Spleen (tissue), 11 donors: ENCODE measurements at regions not wholly inside any gene's neighbourhood (a gene's known extent, or its start where the extent isn't known, plus 50 kb on each side); places are given as distances from the start of the nearest gene placed in this dataset.

Experiments
- DNase-seq: peaks from one replicate; pipeline ENCODE4 v3.0.0-alpha.2; 2020
- H3K27ac ChIP-seq, 8 donors: fragments of 200-600 bp; sonication (generic) in 7 of 8; 1 replicate in 4 of 8; 2 replicates in 4 of 8; pipeline versions ENCODE4 v1.5.0 to v1.8.0; 2016 to 2021; ENCODE audit warnings: inconsistent platforms in 4 of 8, mild to moderate bottlenecking in 4 of 8, moderate library complexity in 1 of 8
- H3K27me3 ChIP-seq, 7 donors: fragments of 200-600 bp; sonication (generic) in 6 of 7; replicated peaks in 1 of 7; 1 replicate in 4 of 7; 2 replicates in 3 of 7; pipeline versions ENCODE4 v1.5.0 to v1.8.0; 2016 to 2021; ENCODE audit warnings: inconsistent platforms in 3 of 7, mild to moderate bottlenecking in 1 of 7
- H3K36me3 ChIP-seq, 6 donors: fragments of 200-600 bp; sonication (generic) in 5 of 6; 1 replicate in 4 of 6; 2 replicates in 2 of 6; pipeline versions ENCODE4 v1.5.0 to v1.8.0; 2016 to 2021; ENCODE audit warnings: inconsistent platforms in 2 of 6
- H3K4me1 ChIP-seq, 6 donors: fragments of 200-600 bp; sonication (generic) in 5 of 6; 1 replicate in 3 of 6; 2 replicates in 3 of 6; pipeline versions ENCODE4 v1.5.0 to v1.8.0; 2016 to 2021; ENCODE audit warnings: inconsistent platforms in 3 of 6
- H3K4me3 ChIP-seq, 8 donors: fragments of 200-600 bp; sonication (generic) in 7 of 8; 1 replicate in 4 of 8; 2 replicates in 4 of 8; pipeline versions ENCODE4 v1.5.0 to v1.8.0; 2016 to 2021; ENCODE audit warnings: inconsistent platforms in 4 of 8, mild to moderate bottlenecking in 4 of 8, moderate library complexity in 2 of 8
- H3K9me3 ChIP-seq, 8 donors: fragments of 200-600 bp; sonication (generic) in 7 of 8; 1 replicate in 4 of 8; 2 replicates in 4 of 8; pipeline versions ENCODE4 v1.5.0 to v1.8.0; 2016 to 2021; ENCODE audit warnings: inconsistent platforms in 4 of 8
- POLR2A ChIP-seq, 3 donors: fragments of 450-650 bp; IDR thresholded peaks; one replicate each; pipeline ENCODE4 v1.5.1; 2017; ENCODE audit warnings: antibody characterized with exemption in 3 of 3, mild to moderate bottlenecking in 1 of 3
- POLR2AphosphoS5 ChIP-seq, 3 donors: sonication (generic); formaldehyde crosslinking; IDR thresholded peaks; one replicate each; pipeline ENCODE4 v1.5.1; 2017; ENCODE audit warnings: antibody characterized with exemption in 3 of 3
- WGBS, 5 donors: extraction: QIAGEN DNeasy Blood & Tissue Kit in 3 of 5; methylation state at CpG; one replicate each; pipeline versions ENCODE4 v1.1.5 to v1.1.7; 2013 to 2018; 5-methylcytosine and 5-hydroxymethylcytosine counted together
- intact Hi-C: fragments of 100-400 bp; cut with DNase I; formaldehyde crosslinking; loops from one replicate; pipeline ENCODE4 v1.15.0; 2023; ENCODE audit warnings: low total_unique reads
- TF ChIP-seq, protein P1 (sequence below), 11 experiments: fragments of 200-600 bp in 7 of 11; fragments of 450-650 bp in 4 of 11; sonication (generic) in 4 of 11; IDR thresholded peaks in 8 of 11; conservative IDR thresholded peaks in 3 of 11; 1 replicate in 7 of 11; 2 replicates in 4 of 11; pipeline versions ENCODE4 v1.4.0 to v1.8.0; 2016 to 2021; ENCODE audit warnings: antibody characterized with exemption in 11 of 11, inconsistent platforms in 4 of 11, mild to moderate bottlenecking in 1 of 11
- donor health status: healthy with polysubstance abuse.
- donor health status: DM: no; HTN: no; CAD: no; lungs with moderate emphysema.
- donor health status: DM: no; HTN: no; CAD: no.
- donor health status: Bipolar disorder and iron deficiency.
- donor health status: healthy.
- donor health status: DM: no; HTN: no; CAD: no.
- donor health status: DM: yes; HTN: yes; CAD: no.

DNA sequence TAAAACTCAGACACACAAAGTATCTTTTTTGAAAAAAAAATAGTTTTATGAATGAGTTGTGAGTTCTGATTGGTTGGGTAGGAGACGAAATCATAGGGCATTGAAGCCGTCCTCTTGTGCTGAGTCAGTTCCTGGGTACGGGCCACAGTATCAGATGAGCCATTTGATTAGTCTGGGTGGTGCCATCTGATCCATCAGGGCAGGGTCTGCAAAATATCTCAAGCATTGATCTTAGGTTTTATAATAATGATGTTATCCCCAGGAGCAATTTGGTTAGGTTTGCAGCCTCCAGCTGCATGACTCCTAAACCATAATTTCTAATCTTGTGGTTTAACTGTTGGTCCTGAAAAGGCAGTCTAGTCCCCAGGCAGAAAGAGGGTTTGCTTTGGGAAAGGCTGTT is 1310.6 kb downstream of the SLITRK1 start:
- no peak overlapping the region for H3K4me3 ChIP-seq

DNA sequence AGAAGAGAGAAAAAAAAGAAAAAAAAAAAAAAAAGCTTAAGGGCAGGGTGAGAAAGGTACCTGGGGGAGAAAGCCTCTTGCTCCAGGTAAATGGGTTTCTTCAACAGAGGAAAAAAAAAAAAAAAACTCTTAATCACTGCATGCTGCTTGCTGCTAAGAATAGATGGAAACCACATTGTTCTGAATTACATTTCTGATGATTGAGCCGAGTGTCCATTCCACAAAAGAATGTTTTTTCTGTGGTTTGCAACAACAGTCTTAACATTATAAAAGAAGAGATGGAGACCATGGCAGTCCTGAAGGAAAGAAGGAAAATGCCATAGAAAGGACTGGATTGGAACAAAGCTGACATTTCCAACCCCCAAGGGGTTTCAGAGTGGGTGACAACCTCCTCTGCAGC is 1312.7 kb downstream of the SLITRK1 start:
- Histone ChIP-seq H3K9me3 (peaks cover 0 to 15% (median 1%) of the 10 kb centered on the region in 8 donors), H3K36me3 (no peaks in the 10 kb centered on the region), H3K27ac (no peak overlapping the region), H3K27me3 (no peaks in the 10 kb centered on the region), H3K4me3 (no peak overlapping the region), H3K4me1 (no peaks in the 10 kb centered on the region)
- no peak for DNase-seq
- intact Hi-C loops, result no loop called here
- TF ChIP-seq, protein P1, sequence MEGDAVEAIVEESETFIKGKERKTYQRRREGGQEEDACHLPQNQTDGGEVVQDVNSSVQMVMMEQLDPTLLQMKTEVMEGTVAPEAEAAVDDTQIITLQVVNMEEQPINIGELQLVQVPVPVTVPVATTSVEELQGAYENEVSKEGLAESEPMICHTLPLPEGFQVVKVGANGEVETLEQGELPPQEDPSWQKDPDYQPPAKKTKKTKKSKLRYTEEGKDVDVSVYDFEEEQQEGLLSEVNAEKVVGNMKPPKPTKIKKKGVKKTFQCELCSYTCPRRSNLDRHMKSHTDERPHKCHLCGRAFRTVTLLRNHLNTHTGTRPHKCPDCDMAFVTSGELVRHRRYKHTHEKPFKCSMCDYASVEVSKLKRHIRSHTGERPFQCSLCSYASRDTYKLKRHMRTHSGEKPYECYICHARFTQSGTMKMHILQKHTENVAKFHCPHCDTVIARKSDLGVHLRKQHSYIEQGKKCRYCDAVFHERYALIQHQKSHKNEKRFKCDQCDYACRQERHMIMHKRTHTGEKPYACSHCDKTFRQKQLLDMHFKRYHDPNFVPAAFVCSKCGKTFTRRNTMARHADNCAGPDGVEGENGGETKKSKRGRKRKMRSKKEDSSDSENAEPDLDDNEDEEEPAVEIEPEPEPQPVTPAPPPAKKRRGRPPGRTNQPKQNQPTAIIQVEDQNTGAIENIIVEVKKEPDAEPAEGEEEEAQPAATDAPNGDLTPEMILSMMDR (IDR thresholded peaks at IDR 0.05 in 8 of 11, conservative IDR thresholded peaks at IDR 0.05 in 3 of 11), result no peak
- 69 to 82% (median 79%) methylated on average over 1 of the region's 1 CpG for WGBS, 5 donors

More for the DNA sequence above, 1310.6 kb downstream of the SLITRK1 start:
- no peaks in the 10 kb centered on the region for H3K36me3 ChIP-seq
- WGBS, 5 donors, result 55 to 85% (median 69%) methylated on average over 3 of the region's 3 CpGs
- H3K27me3 ChIP-seq, result no peaks in the 10 kb centered on the region
- no peak for DNase-seq
- H3K9me3 ChIP-seq, result peaks cover 0 to 33% (median 18%) of the 10 kb centered on the region in 8 donors
- intact Hi-C loops, result no loop called here
- no peak for TF ChIP-seq POLR2AphosphoS5 (IDR thresholded peaks at IDR 0.05)
- TF ChIP-seq, protein P1 (IDR thresholded peaks at IDR 0.05 in 8 of 11, conservative IDR thresholded peaks at IDR 0.05 in 3 of 11), result no peak
- TF ChIP-seq POLR2A (IDR thresholded peaks at IDR 0.05), result no peak
- no peak overlapping the region for H3K27ac ChIP-seq
- no peaks in the 10 kb centered on the region for H3K4me1 ChIP-seq

DNA sequence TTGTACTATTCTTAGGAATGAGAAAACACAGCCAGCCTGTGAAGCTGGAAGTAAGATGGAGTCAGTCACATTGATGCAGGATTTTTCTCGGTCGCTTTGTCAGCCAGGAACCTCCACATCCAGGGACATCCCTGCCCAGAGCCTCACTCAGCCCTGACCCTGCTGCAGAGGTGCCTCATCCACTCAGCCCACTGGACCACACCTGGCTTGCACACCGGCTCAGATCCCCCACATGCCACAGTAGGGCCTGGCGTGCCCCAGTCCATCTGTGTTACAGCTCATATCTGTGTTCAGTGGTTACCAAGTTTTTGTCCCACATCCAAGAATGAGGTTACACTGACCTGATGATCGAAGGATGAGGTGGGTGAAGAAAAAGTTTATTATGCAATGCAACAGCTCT is 1315.4 kb downstream of the SLITRK1 start:
- no peak overlapping the region for H3K27ac ChIP-seq
- intact Hi-C loops, result no loop called here
- no peak for DNase-seq
- no peak overlapping the region for H3K4me3 ChIP-seq
- TF ChIP-seq POLR2A (IDR thresholded peaks at IDR 0.05) (no peak), POLR2AphosphoS5 (IDR thresholded peaks at IDR 0.05) (no peak)
- TF ChIP-seq, protein P1 (IDR thresholded peaks at IDR 0.05 in 8 of 11, conservative IDR thresholded peaks at IDR 0.05 in 3 of 11), result no peak
- H3K4me1 ChIP-seq, result no peaks in the 10 kb centered on the region
- H3K27me3 ChIP-seq, result no peaks in the 10 kb centered on the region
- H3K36me3 ChIP-seq, result no peaks in the 10 kb centered on the region
- WGBS, 5 donors, result 75 to 91% (median 86%) methylated on average over 5 of the region's 5 CpGs
- peaks cover 0 to 12% (median 0%) of the 10 kb centered on the region in 8 donors for H3K9me3 ChIP-seq

DNA sequence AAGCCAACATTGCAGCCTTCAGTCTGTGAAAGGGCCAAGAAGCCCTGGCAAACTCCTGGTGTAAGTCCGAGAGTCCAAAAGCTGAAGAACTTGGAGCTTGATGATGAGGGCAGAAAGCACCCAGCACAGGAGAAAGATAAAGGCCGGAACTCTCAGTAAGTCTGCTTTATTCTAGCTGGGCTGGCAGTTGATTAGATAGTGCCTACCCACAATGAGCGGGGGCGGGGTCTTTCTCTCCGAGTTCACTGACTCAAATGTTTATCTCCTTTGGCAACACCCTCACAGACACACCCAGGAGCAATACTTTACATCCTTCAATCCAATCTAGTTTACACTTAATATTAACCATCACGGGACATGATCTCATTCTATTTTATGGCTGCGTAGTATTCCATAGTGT is 1317.1 kb downstream of the SLITRK1 start:
- intact Hi-C loops, result no loop called here
- Histone ChIP-seq H3K36me3 (no peaks in the 10 kb centered on the region), H3K4me3 (no peak overlapping the region), H3K4me1 (no peaks in the 10 kb centered on the region), H3K27ac (no peak overlapping the region), H3K27me3 (no peaks in the 10 kb centered on the region), H3K9me3 (peaks cover 0 to 8% (median 0%) of the 10 kb centered on the region in 8 donors)
- no peak for TF ChIP-seq POLR2AphosphoS5 (IDR thresholded peaks at IDR 0.05)
- TF ChIP-seq POLR2A (IDR thresholded peaks at IDR 0.05), result no peak
- TF ChIP-seq, protein P1 (IDR thresholded peaks at IDR 0.05 in 8 of 11, conservative IDR thresholded peaks at IDR 0.05 in 3 of 11), result no peak
- DNase-seq, result no peak
- 79 to 91% (median 84%) methylated on average over 7 of the region's 7 CpGs for WGBS, 5 donors
